Stimulated activated CD4-positive, alpha-beta T cell treated with anti-CD3 and anti-CD28 coated beads, TNF-alpha, amount 100 ng/mL, for 4 hours (primary cell): ENCODE measurements at regions not wholly inside any gene's neighbourhood (a gene's known extent, or its start where the extent isn't known, plus 50 kb on each side); places are given as distances from the start of the nearest gene placed in this dataset.

Source experiments
- DNase-seq, 3 experiments: peaks; one replicate each; pipeline ENCODE4 v3.0.0-alpha.2; 2020; ENCODE audit warnings: low read depth in 3 of 3

DNA sequence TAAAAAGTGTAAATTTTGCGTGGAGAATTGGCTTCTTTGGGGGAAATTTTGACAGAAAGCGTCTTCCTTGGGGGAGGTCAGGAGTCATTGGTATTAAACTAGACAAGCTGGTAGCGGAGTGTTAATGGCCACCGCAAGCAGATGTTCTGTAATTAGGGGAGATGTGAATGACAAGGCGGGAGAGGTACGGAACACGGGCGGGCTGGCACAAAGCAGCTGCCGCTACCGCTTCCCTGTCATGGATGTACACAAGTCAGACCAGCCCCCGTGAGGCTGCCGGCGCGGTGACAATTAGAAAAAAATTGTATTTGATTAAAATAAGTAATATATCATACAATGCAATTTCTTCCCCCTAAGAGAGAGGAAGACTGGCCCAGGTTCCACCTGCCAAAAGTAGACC lies 501.6 kb downstream of the VRK1 start:
- DNase-seq: no peak

DNA sequence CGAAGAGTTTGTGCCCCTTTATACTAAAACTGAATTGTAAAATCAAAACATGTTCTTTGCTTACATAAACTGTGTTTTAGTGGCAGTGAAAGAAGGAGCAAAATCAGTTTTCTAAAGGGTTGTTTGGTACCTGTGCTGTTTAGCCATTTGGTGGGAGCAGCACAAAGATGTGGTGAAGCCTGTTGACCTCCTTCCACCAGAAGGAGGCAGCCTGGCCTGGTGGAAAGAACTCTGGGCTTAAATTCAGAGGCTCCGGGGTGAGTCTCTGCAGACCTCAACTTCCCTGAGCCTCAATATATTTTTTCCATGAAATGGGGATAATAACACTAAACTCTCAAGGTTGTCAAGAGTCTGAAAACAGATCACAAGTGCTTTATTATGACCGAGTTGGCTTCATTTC lies 502.5 kb downstream of the VRK1 start:
- peak in 2 of 3 experiments; percentile 1 to 5 for DNase-seq

DNA sequence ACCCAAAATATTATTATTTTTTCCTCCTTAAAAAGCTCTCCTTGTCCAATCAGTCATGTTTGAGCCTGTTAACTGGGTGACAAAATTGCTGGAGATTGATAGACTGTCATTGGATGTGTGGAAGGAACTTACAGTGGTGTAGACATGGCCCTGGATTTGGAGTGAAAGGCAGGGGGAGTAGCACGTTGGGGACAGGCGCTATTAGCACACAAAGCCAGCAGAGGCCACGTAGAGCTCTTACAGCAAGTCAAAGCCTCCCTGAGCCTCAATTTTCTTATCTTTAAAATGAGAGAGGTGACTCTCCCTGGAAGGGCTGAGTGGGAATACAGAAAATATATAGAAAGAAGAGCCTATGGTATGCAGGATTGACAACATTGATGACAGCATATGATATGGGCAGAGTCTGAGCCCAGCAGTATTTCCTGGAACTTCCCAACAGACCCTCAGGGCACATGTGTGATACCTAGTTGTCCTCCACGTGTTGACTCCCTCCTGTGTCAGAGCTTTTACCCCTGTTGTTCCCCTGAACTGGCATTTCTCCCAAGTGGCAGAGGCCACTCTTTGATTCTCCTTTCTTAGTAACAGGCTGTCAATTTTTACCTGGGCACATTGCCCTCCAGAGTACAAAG lies 504.9 kb downstream of the VRK1 start:
- no peak for DNase-seq

DNA sequence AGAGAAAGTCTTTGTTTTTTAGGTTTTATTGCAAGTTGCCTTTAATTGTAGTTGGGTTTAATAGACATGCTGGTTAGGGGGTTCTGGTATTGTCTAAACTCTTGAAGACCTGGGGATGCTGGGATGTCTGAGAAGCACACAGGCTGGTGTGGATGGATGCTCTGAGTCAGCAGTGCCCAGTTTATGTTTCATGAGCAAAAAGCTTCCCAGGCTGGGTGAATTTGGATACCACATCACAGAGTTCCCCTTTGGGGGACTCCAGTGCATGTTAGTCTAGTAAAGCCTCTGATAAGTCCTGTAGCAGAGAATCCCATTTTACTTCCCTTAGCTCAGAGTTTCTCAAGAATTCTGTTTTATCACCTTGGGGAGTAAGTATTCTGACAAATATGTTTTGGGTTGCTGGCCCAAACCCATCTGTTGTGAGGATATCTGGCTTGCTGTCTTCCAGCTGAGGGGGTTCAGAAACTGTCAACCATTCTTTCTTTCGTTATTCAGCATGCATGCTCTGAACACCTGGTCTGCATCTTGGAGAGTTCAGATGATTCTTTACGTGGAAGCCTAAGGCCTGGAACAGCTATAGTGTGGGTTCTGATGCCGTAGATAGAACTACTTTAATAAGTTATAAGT lies 509.1 kb downstream of the VRK1 start:
- DNase-seq: no peak

GRCh38 chr14:97306760-97307246 lies 509.6 kb downstream of the VRK1 start:
- DNase-seq: no peak

DNA sequence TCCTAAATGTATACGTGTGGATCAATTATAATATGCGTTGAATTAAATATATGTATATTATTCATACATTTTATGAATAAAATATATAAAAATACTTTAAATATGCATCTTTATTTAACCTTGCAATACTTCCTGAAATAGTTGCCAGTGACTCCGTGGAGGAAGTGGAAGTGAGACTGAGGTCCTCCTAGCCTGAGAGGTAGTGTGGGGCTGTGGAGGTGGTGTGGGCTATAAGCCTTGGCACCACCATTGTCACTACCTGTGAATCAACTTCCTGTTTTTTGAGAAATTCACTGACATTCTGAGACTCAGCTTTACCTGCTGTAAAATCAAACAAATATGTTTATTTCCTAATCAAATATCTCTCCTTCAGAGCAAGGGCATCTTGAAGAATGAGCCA lies 514.2 kb downstream of the VRK1 start:
- DNase-seq: no peak

GRCh38 chr14:97312910-97313309 lies 515.7 kb downstream of the VRK1 start:
- DNase-seq: no peak

- DNase-seq: no peak
These were observed 518.6 kb downstream of the VRK1 start for GRCh38 chr14:97315790-97316189.

GRCh38 chr14:97318380-97318779 lies 521.2 kb downstream of the VRK1 start:
- no peak for DNase-seq

DNA sequence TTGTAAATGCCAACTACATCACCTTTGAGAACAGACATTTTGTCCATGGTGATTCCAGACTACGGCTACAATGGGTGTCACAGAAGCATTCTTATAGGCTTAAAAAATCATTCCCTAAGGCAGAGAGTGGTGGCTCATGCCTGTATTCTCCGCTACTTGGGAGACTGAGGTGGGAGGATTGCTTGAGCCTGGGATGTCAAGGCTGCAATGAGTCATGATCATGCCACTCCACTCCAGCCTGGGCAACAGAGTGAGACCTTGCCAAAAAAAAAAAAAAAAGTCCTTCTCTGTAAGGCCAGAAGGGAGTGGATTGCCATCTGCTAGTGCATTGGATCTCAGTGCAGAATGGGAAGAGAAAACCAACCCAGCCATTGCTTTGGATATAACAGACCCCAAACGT lies 522.5 kb downstream of the VRK1 start:
- DNase-seq: no peak

- DNase-seq: no peak
These were observed 531.6 kb downstream of the VRK1 start for GRCh38 chr14:97328743-97329142.

- no peak for DNase-seq
These were observed 532.5 kb downstream of the VRK1 start for GRCh38 chr14:97329701-97330100.

- no peak for DNase-seq
These were observed 533.9 kb downstream of the VRK1 start for GRCh38 chr14:97331058-97331457.

GRCh38 chr14:97331526-97331925 lies 534.3 kb downstream of the VRK1 start:
- DNase-seq: no peak

DNA sequence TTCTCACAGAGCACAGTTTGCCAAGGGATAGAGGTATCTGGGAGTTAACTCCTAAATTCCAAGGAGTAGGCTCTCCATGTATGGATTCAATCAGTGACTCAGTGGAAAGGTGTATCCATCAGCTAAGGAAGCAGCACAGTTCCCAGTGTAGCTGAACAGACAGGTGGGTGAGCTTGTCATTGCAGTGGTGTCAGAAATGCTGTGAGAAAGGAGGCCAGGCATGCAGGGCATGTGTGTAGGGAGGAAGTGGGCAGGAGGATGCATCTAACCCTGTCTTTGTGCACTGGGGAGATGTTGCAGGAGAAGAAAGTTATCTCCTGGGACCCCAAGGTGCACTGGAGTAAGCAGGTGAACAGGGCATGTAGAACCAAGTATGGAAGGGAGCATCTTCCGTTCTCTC lies 539.0 kb downstream of the VRK1 start:
- no peak for DNase-seq

- no peak for DNase-seq
These were observed 539.6 kb downstream of the VRK1 start for GRCh38 chr14:97336816-97337215.

- no peak for DNase-seq
These were observed 540.1 kb downstream of the VRK1 start for GRCh38 chr14:97337267-97337666.

DNA sequence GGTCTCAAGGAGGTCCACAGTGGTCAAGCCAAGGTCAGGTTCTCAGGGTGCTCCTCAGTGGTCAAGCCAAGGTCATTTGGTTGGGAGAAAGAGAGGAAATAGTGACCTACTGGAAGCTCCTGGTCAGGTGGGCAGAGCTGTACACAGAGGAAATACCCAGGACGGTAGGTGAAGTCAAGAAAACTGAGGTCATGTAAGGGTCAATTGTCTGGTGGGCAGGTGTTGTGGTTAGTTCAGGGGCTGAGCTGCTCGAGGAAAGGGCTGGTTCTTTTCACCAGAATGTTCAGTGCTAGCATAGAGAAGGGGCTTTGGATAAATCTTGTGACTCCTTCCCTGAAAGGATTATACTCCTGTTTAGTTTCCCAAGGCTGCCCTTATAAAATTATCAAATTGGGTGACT lies 540.5 kb downstream of the VRK1 start:
- no peak for DNase-seq

DNA sequence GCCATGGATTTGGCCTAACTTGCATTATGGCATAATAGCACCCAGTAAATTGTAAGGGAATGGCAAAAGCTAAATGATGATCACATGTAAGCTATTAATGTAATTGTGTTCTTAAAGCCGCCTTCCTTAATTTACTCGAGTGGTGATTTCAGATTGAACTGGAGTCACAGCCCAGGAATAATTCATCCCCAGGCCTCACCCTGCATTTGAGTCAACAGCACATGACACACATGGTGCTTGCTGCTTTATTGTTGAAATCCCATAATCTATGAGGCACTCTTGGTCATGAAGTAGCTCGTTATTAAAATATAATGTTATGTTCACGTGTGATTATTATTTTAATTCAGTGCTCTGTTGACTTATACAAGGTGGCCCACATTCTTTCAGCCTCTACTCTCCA lies 547.5 kb downstream of the VRK1 start:
- DNase-seq: no peak

DNA sequence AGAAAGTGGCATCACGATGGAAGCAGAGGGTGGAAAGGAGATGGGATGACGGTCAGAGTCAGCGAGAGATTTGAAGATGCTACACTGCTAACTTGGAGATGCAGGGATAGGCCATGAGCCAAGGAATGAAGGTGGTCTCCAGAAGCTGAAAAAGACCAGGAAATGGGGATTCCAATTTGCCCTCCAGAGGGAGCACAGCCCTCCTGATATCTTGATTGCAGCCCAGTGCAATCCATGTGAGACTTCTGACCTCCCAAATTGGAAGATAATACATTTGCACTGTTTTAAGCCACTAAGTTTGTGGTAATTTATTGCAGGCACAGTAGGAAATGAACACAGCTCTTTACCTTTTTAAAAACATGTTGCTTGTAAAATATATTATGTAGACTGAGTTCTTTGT lies 549.5 kb downstream of the VRK1 start:
- no peak for DNase-seq

GRCh38 chr14:97349463-97349862 lies 552.3 kb downstream of the VRK1 start:
- no peak for DNase-seq

DNA sequence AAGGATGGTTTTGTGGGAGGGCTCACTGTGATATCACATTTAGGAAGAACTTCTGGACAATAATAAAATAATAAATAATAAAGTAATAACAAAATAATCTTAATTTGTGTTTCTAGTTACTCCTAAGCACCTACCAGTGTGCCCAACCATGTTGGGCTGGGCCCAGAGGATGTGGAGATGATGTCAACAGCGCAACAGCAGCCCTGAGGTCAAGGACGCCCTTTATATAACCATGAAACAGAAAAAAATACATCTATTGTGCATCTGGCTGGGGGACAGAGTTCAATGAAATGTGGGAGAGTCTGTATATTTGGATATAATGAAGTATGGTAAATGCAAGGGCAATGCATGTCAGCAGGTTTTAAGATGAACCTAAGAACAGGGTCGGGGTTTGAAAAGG lies 552.8 kb downstream of the VRK1 start:
- DNase-seq: no peak

DNA sequence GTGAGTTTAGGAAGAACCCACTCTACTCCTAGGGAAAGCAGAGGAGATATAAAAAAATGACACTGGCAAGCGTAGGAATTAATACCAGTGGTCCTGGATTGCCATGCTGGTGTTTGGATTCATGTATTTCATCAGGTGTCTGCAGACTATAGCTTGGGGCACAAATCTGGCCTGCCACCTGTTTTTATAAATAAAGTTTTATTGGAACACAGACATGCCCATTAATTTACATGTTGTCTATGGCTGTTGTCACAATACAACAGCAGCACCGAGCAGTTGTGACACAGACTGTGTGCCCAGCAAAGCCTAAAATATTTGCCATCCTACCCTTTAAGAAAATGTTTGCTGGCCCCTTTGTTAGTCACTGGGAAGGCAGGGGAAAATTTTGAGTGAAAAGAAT lies 553.2 kb downstream of the VRK1 start:
- no peak for DNase-seq
